Hematopoietic multipotent progenitor cell treated with erythropoietin and hydrocortisone succinate and interleukin-3 and kit ligand, for 15 days (in vitro differentiated cells): ENCODE measurements at regions not wholly inside any gene's neighbourhood (a gene's known extent, or its start where the extent isn't known, plus 50 kb on each side); places are given as distances from the start of the nearest gene placed in this dataset.

Experiments used
- DNase-seq: peaks from one replicate; pipeline ENCODE4 v3.0.0-alpha.2; 2015; ENCODE audit warnings: low spot score

DNA sequence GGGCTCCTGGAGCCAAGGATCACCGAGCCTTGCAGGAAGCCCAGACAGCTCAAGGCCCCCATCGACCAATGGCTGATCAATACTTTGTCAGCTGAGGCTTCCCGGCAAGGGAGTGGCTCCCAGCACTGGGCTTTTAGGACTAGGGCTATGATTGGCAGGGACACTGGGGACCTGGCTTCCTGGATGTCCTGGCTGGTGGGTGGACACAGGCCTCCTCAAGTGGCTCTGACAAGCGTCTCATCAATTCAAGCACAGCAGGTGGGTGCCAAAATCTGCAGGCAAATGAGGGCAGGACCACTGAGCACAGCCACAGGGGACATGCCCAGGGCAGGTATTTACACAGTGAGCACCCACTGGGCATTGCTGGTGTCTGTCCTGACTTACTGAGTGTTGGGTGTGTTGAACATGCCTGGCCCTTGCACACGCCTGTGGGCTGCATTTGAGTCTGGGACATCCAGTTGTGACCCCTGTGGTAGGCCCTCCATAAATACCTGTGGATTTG, 420.1 kb upstream of the SULF2 start:
- no peak for DNase-seq

DNA sequence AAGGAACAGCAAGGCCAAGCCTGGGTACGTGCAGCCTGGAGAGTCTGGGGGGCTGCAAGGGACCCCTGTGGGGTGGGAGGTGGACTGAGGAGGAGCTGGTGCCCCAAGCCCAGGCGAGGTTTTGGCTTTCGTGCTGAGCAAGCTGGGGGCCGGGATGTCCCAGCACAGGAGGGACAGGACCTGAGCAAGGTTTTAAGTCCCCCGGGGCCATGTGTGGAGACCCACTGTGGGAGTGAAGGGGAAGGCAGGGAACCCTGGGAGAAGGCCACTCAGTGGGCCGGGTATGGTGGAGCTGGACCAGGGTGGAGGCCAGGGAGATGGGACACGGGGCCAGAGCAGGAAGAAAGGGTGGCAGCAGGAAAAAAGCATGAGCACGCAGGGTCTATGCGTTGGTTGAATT, 419.2 kb upstream of the SULF2 start:
- no peak for DNase-seq

DNA sequence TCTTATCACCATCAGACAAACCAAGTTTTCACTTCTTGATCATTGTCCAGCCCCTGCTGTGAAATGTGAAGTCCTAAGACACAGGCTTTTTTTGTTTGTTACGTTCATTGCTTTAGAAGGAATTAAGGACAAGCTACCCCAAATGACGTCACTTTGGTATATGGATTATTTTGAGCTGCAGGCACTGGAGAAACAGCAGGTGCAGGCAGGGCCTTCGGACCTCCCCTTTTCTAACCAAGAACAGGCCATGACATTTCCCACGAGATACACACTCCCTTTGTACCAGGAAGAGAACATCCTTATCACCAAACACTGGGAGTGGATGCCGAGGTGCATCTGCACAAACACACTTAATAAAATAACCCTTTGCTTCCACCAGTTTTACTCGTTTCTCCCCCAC, 418.0 kb upstream of the SULF2 start:
- no peak for DNase-seq

DNA sequence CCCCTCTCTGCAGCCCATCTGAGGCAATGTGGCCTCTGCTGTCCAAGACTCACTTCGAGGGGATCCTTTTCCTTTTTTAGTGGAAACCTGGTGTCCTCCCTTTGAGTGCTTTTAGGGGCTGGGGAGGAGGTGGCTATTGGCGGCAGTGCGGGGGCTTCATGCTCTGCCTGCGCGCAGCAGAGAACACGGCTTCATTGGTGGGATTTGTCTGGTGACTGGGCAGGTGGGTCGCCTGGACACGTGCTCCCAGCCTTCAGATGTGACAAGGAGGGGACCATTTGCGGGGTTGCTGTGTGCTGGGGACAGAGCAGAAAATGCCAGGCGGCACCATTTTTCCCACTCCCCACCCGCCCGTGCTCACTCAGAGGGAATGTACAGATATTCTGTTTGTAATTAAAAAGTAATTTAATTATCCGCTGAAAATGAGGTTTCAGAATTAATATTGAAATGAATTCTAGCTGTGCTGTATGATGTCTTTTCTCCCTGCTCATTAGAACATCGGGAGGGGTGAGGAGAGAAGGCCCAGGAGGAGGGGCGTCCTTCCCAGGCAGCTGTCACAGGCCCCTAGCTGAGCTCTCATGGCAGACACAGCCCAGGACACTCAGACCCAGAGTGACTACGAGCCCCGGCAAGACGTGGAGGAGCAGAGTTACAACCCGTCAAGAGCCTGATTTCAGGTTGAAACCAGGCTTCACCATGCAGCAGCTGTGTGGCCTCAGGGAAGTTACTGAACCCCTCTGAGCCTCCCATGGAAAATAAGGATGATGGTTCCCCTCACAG, 417.2 kb upstream of the SULF2 start:
- DNase-seq = no peak

DNA sequence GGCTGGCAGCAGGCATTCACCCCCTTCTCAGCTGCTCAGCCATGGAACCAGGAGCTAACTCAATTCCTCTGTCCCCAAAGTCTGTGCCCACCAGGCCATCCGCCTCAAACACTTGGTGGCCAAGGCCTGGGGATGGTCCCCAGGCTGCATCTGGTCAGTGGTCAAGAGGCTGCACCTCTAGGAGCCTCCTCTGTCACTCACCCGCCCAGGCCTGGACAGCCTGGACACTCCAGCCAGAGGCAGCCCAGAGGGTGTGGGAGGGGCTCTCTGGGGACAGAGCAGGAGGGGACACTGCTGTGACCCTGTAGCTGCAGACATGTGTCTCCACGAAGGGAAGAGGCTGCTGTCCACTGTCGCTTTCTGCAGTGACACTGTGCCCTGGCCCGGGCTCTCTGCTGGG, 416.6 kb upstream of the SULF2 start:
- no peak for DNase-seq

DNA sequence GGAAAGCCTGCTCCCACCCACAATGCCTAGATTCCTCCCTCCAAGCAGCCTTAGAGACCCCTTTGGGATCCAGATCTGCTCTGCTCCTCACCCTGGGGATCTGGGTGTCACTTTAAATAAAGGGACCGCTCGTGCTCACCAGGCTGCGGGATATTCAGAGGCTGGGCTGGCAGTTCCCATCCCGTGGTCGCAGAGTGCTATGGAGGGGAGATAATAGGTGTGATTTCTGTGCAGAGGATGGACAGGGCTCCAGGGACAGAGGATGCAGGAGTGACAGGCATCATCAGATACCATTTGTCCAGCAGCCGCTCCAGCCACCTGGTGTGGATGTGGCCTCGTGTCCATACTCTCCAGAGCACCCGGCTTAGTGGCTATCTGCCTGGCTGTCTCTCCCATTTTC, 415.9 kb upstream of the SULF2 start:
- no peak for DNase-seq

DNA sequence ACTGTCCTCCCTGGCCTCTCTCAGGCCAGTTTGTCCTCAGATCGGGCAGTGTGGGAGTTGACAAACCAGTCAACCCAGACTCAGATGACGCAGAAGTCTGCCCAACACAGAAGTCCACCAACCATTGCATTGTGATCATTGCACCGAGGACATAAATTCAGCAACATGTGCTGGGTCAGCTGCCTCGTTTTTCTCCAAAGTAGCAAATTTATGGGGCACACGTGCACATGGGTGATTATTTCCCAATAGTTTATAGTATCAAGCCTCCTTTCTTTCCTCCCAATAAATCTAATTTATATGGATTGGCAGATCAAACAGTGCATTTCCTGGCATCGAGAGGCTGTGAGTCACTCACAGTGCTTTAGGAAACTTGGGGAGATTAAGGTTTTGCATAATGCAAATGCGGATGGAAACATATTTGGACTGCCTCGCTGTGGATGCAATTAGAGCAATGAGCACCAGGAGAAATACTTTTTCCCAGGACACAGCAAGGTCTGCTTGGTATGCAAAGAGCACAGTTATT, 413.7 kb upstream of the SULF2 start:
- DNase-seq = no peak

DNA sequence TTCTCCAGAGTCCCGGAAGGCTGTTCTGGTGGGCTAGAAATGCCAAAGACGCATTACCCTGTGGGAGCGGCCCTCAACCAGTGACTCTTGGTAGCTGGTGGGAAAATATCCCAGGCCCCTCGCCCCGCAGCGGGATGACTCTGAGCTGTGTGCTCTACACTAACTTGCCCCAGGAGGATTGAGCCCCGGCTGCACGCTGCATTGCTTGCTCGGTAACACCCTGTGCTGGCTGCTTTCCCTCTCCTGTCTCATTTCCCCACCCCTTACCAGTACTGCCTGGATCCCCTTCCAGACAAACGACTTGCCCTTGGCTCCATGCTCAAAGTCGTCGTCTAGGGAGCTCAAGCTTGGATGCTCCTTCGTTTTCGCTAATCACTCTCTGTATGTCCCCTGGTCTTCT, 411.8 kb upstream of the SULF2 start:
- no peak for DNase-seq

DNA sequence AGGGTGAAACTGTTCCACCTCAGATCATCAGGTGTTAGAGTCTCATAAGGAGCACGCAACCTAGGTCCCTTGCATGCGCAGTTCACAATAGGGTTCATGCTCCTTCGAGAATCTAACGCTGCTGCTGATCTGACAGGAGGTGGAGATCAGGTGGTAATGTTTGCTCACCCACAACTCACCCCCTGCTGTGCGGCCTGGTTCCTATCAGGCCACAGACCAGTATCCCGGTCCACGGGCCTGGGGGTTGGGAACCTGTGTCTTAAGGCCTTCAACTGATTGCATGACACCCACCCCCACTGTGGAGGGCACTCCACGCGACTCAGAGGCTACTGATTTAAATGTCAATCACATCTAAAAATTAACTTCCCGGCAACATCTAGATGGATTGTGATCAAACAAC, 411.2 kb upstream of the SULF2 start:
- DNase-seq = no peak

DNA sequence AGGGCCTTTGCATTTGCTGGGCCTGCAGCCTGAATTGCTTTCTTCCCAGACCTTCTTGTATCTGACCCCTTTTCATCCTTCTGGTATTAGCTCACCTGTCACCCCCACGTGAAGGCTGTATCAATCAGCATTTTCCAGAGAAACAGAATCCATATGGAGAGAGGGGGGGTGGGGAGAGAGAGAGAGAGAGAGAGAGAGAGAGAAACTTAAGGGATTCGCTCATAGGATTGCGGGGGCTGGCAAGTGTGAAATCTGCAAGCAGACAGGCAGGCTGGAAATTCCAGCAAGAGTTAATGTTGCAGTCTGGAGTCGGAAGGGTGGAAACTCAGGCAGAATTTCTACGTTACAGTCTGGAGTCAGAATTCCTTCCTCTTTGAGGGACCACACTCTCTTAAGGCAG, 410.7 kb upstream of the SULF2 start:
- no peak for DNase-seq

DNA sequence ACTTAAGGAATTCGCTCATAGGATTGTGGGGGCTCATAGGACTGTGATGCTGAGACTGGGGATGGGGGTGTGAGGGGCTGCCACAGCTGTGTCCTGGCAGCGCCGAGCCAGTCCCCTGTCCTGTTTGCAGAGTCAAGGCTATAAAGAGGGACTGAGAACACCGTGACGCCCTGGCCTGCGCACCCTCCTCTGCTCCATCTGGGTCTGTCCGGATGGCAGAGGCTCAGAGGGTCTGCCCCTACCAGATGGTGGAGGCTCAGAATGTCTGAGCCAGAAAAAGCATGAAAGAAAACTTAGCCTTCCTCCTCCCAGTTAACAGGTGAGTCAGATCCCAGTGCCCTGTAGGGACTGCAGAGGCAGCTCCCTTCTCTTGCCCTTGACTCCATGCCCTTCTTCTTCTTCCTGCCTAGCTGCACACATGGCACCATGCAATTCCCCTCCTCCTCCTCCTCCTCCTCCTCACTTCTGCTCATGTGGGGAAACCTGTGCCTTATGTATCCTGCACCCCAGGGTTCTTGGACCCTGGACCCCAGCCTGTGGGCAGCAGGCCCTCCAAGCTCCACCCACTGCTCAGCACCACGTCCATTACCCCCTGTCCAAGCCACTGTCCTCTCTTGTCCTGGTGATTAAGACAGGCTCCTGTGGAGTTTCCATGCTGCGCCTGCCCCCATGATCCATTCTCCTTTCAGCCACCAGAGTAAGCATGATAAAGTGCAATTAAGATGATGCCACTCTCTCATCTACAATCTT, 410.0 kb upstream of the SULF2 start:
- DNase-seq = no peak

DNA sequence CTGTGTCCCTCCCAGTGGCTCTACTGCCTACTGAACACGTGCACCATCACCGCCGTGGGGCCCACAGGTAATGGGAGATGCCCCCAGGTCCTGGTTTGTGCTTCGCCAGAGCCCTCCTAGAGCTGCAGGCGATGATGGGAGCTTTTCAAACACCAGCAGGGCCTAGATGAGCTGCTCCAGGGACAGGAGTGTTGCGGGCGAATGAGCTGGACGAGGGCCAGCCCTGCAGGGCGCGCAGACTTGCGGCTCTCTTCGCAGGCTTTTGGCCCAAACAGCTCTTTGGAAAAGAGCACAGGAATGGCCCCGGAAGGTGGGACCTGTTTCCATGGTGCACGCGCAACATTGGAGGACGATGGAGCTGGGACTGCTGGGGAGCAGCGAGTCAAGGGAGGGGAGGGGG, 409.3 kb upstream of the SULF2 start:
- no peak for DNase-seq

DNA sequence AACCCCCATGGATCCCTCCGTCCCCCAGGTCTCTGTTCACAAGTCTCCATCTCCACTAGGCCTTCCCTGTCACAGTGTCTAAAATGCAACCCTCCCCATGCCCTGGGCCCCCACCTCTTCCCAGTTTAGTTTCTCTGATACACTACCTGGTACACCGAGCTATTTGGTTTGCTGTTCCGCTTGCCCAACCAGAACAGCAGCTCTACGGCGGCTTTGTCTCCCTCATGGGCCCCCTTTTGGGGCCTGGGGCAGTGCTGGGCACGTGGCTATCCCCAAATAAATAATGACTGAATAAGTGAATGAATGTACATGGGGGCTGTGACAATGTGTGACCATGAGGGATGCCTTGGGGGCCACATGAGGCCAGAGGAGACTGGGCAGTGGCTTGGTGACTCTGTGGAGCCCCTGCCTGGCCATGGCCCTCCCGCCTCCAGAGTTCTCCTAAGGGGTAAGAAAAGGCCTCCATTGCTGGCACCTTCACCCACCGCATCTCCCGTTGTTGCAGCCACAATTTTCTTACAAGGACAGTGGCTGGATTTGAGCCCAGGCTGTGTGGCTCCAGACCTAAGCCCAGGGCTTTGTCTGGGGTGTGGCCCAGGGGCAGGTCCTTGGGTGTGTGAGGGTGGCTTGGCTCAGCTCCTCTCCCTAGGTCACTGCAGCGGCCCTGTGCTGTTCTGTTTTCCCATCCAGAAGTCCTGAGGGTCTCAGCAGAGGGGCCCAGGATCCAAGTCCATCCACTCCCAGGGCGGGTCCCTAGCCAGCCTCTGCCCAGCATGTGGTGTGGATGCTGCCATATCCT, 408.5 kb upstream of the SULF2 start:
- no peak for DNase-seq

DNA sequence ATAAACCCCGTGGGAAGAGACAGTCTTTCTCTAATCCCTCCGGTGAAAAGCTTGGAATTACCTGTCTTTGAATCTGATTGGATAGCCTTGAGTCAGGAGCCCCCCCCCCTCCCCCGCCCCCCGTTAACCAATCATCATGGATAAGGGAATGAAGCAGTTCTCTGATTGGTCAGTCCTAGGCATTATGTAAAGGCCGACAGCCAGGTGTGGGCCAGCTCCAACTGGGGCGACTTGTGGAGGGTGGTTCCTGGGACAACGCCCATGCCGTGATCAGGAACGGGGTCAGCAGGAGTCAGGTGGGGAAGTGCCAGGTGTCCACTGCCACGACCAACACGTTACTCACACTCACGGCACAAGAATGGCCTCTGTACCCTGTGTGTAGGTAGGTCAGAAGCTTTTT, 406.8 kb upstream of the SULF2 start:
- no peak for DNase-seq

DNA sequence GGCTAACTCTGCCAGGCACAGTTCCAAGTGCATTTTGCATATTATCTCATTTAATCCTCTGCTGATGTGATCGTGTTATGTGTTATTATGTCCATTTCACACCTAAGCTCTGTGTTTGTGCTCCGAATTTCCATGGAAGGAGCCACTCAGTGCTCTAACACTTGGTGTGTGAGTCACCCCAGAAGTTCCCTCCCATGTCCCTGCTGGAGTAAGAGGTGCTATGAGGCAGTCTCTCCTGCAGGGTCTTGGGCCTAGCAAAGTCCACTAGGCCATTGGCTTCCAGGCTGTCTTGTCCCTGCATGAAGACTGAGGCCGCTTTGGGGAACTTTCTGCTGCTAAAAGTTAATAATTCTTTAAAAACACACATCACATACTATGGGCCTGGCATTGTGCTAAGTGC, 405.9 kb upstream of the SULF2 start:
- no peak for DNase-seq

DNA sequence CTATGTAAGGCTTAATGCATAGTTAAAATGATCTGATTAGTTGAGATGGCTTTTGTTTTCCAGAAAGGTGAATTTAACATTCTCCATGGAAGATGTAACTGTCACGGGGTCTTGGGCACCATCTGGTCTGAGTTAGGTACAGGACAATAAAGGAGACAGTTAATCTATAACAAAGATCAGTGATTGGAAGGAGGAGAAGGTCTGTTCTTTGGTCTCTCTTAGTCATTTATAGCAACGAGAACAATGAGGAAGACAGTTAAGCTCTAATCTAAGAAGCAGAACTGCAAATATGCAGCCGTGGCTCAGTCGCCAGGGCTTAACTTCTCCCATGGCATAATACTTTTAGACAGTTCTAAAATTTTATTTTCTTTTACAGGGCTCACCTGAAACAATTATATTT, 405.5 kb upstream of the SULF2 start:
- DNase-seq = no peak

DNA sequence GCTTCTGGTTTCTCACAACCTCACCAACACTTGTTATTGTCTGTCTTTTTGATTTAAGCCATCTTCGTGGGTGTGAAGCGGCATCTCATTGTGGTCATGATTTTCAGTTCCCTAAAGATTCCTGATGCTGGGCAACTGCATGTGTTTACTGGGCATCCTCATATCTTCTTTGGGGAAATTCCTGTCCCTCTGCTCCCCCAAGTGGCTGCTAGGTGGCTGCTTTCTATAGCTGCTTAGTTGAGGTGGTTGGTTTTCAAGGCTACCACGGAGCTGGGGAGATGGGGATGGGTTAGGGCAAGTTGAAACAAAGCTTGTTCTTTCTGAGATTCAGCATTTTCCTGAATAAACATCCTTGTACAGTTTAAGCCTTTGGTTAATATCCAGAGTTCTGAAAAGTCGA, 403.9 kb upstream of the SULF2 start:
- no peak for DNase-seq

DNA sequence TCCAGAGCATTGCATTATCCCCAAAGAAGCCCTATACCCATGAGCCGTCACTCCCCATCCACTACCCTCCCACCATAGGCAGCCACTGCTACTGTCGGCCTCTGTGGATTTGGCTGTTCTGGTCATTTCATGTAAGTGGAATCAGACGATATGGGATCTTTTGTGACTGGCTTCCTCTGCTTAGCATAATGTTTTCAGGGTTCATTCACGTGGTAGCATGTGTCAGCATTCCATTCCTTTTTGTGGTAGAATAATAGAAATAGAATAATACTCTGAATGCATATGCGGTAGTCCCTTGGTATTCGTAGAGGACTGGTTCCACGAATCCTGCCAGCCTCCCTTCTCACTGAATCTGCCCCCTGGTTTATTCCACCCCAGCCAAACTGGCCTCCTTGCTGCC, 402.6 kb upstream of the SULF2 start:
- no peak for DNase-seq

DNA sequence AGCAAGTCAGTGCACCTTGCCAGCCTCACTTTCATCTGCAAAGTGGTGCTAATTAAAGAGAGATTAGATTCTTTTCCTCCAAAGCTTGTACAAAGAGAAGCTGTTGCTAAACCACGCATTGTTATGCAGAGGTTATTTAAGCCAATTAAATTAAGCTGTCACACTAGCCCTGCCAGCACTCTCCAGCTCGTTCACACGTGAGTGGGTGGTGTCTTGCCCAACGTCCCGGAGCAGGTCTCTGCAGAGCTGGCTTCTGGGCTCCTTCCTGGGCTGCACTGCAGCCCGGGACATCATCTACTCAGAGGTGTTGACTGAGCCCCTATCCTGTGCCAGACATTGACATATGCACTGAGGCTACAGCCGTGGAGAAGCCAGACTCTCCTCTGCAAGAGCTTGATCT, 401.6 kb upstream of the SULF2 start:
- no peak for DNase-seq

DNA sequence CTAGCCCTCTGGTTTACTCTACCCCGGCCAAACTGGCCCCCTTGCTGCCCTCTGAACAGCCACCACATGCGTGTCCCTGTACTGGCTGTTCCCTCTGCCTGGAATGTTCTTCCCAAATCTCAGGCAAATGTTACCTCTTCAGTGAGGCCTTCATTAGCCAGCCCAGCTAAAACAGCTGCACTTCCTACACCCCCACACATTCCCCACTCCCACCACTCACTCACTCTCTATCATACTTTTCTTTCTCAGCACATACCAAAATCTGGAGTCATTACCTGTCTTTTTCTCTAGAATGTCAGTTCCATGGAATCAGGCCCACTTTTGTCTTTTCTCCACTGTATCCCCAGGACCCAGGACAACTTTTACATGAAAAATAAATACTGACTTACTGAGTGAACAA, 401.2 kb upstream of the SULF2 start:
- DNase-seq = no peak

DNA sequence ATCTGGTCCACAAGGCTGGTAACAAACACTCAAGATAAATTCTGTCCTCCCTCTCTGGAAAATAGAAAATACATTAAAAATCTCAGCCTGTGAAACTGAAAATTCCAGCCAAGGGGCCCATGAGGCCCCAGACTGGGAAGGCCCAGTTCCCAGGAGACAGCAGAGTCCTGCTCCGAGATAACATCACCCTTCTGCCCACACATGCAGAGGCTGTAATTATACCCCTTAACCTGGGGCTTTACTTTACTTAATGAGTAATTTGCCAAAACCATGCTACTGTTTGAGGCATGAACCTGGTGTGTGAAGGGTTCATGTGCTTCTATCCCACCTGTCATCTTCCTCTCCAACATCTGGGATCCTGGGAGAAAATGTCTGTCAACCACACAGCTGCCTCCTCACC, 398.9 kb upstream of the SULF2 start:
- no peak for DNase-seq

DNA sequence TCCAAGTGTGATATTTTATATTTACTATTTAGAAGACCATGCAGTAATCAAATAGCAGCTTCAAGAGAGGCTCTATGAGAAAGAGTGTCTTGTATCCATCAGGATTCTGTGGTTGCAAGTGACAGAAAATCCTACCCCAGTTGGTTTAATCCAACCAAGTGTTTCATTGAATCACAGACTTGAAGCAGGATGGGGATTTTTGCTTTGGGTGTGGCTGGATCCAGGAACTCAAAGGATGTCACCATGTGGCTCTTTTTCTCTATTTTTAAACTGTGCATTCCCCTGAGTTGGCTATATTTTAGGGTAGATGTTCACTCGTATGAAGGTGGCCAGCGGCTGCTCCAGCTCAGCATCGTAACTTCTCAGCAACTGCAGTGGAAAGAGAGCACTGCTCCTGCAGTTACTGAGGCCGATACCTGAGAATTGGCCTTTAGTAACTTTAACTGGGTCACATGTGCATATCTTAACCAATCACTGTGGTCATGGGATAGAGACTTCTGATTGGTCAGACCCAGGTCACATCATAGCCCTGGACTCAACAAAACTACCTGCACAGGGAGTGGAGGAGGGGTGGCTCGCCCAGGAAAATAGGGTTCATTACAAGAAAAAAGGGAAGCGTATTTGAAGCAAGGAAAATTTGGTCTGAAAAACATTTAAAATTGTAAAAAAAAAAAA, 396.1 kb upstream of the SULF2 start:
- no peak for DNase-seq
